Activated B cell treated with CpG ODN at 0.5 μM for 24 hours (primary cell): ENCODE measurements at regions not wholly inside any gene's neighbourhood (a gene's known extent, or its start where the extent isn't known, plus 50 kb on each side); places are given as distances from the start of the nearest gene placed in this dataset.

Experiments used
- ATAC-seq: fragments of 200-7000 bp; cut with Tn5 transposase; one replicate; pipeline ENCODE4 v1.10.0; 2021; ENCODE audit warnings: low read depth, mild to moderate bottlenecking, moderate library complexity
- CTCF ChIA-PET: fragments of 350-600 bp; sonication (Branson Sonifier 250); formaldehyde crosslinking; loops from one replicate; lab custom pipeline; 2021; ENCODE audit warnings: antibody characterized with exemption; lab: Charles Lee
- POLR2A ChIA-PET: fragments of 350-600 bp; sonication (Branson Sonifier 250); formaldehyde crosslinking; loops from one replicate; lab custom pipeline; 2021; ENCODE audit warnings: antibody characterized with exemption; lab: Charles Lee
- DNase-seq: peaks from one replicate; pipeline ENCODE4 v3.0.0; 2022
- H3K27ac Mint-ChIP-seq: one replicate; pipeline ENCODE4 v1.8.0; 2020; ENCODE audit warnings: mixed read lengths
- H3K27me3 Mint-ChIP-seq: one replicate; pipeline ENCODE4 v1.8.0; 2021; ENCODE audit warnings: mixed read lengths
- H3K36me3 Mint-ChIP-seq: one replicate; pipeline ENCODE4 v1.8.0; 2021; ENCODE audit warnings: low read depth, mixed read lengths
- H3K4me1 Mint-ChIP-seq: one replicate; pipeline ENCODE4 v1.8.0; 2021; ENCODE audit warnings: mixed read lengths
- H3K4me3 Mint-ChIP-seq: one replicate; pipeline ENCODE4 v1.8.0; 2020; ENCODE audit warnings: mild to moderate bottlenecking, mixed read lengths
- H3K9me3 Mint-ChIP-seq: one replicate; pipeline ENCODE4 v1.8.0; 2020; ENCODE audit warnings: mixed read lengths
- intact Hi-C: fragments of 100-400 bp; cut with micrococcal nuclease; formaldehyde crosslinking; loops from one replicate; pipeline ENCODE4 v1.15.1; 2024
- TF ChIP-seq, protein P1 (sequence below): fragments of 200-600 bp; IDR thresholded peaks from one replicate; pipeline ENCODE4 v1.8.0; 2022; ENCODE audit warnings: antibody characterized with exemption, mild to moderate bottlenecking

DNA sequence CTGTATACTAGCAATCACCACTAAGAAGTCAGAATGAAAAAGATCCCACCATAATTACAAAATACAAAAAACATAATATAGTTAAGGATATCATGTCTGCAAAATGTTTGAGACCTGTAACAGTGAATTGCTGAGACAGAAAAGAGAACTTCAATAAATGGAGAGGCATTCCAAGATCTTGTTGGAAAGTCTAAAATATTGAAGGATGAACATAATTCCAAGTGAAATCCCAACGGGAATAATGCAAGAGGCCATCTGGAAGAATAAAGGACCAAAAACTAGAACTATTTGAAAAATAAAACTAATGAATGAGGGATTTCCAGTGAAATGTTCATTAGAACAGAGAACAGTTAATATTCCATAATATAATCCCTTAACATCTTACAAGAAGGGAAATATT is 110.9 kb downstream of the COL6A6 start:
- ChIA-PET CTCF (no interaction called here), POLR2A (no interaction called here)
- intact Hi-C loops: no loop called here
- TF ChIP-seq, protein P1, sequence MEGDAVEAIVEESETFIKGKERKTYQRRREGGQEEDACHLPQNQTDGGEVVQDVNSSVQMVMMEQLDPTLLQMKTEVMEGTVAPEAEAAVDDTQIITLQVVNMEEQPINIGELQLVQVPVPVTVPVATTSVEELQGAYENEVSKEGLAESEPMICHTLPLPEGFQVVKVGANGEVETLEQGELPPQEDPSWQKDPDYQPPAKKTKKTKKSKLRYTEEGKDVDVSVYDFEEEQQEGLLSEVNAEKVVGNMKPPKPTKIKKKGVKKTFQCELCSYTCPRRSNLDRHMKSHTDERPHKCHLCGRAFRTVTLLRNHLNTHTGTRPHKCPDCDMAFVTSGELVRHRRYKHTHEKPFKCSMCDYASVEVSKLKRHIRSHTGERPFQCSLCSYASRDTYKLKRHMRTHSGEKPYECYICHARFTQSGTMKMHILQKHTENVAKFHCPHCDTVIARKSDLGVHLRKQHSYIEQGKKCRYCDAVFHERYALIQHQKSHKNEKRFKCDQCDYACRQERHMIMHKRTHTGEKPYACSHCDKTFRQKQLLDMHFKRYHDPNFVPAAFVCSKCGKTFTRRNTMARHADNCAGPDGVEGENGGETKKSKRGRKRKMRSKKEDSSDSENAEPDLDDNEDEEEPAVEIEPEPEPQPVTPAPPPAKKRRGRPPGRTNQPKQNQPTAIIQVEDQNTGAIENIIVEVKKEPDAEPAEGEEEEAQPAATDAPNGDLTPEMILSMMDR: no peak
- Mint-ChIP-seq H3K4me3 (no peak overlapping the region), H3K36me3 (no peaks in the 10 kb centered on the region), H3K27ac (no peak overlapping the region), H3K27me3 (peaks cover 10% of the 10 kb centered on the region), H3K4me1 (no peaks in the 10 kb centered on the region), H3K9me3 (no peaks in the 10 kb centered on the region)
- ATAC-seq (no peak), DNase-seq (no peak)
